ENCODE measurements at regions not wholly inside any gene's neighbourhood (a gene's known extent, or its start where the extent isn't known, plus 50 kb on each side); places are given as distances from the start of the nearest gene placed in this dataset.

GRCh38 chr5:163608621-163609020 is 103.2 kb downstream of the MAT2B start:
- Mint-ChIP-seq H3K4me1 (no peaks in the 10 kb centered on the region), H3K4me3 (no peak overlapping the region)
- ATAC-seq (replicated peaks), result no peak

DNA sequence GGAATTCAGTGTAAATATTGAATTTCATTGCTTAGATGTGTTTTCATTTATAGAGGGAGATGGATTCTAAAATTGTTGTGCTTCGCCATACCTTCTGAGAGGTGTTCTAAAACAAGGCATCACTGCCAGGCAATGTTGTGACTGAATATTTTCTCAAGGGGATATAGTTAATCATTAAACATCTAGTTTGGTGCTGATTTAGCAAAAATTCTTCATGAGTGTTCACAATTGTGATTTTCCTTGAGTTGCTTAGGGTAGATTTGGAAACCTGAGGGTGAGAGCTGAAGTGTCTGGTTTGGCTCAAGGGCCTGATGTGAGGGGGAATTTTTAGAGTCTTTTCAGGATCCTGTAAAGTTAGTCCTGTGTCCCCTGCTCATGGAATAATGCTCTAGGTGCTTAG is 104.5 kb downstream of the MAT2B start:
- Mint-ChIP-seq H3K36me3 (no peaks in the 10 kb centered on the region), H3K9me3 (no peaks in the 10 kb centered on the region), H3K4me1 (no peaks in the 10 kb centered on the region), H3K27ac (no peak overlapping the region), H3K27me3 (peaks cover 0 to 11% of the 10 kb centered on the region in 2 donors), H3K4me3 (no peak overlapping the region)
- DNase-seq (no peak), ATAC-seq (replicated peaks) (no peak)

More at GRCh38 chr5:163608621-163609020, 103.2 kb downstream of the MAT2B start:
- H3K36me3 Mint-ChIP-seq, result no peaks in the 10 kb centered on the region
- H3K27me3 Mint-ChIP-seq, result peaks cover 0 to 7% of the 10 kb centered on the region in 2 donors
- no peak for DNase-seq
- no peak overlapping the region for H3K27ac Mint-ChIP-seq
- no peaks in the 10 kb centered on the region for H3K9me3 Mint-ChIP-seq

- no peaks in the 10 kb centered on the region for H3K36me3 Mint-ChIP-seq
- no peak for ATAC-seq (replicated peaks)
Measured at GRCh38 chr5:163612358-163613149, 107.1 kb downstream of the MAT2B start.

GRCh38 chr5:163613150-163613442 is 107.7 kb downstream of the MAT2B start:
- peaks cover 0 to 4% of the 10 kb centered on the region in 2 donors for H3K27me3 Mint-ChIP-seq
- no peak for ATAC-seq (replicated peaks)

More at GRCh38 chr5:163612358-163613149, 107.1 kb downstream of the MAT2B start:
- H3K9me3 Mint-ChIP-seq, result no peaks in the 10 kb centered on the region
- peaks cover 0 to 4% of the 10 kb centered on the region in 2 donors for H3K27me3 Mint-ChIP-seq
- DNase-seq, result no peak
- no peaks in the 10 kb centered on the region for H3K4me1 Mint-ChIP-seq
- H3K27ac Mint-ChIP-seq, result no peak overlapping the region
- H3K4me3 Mint-ChIP-seq, result no peak overlapping the region

DNA sequence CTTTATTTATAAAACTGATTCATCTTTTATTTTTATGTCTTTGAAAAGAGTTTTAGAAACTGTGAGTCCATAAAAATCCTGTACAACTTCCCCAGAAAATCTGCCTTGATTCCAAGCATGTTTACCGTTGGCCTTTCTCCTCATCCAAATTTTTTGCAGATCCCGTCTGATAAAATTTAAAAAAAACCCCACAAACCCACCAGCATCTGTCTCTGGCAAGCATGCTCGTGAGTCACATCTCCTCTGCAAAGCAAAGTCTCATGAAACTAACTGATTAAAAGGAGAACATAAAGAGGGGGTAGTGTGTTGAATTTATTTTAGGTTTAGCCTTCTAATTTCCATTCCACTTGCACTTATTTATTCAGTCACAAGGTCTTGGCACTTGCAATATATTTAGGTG is 109.4 kb downstream of the MAT2B start:
- H3K4me3 Mint-ChIP-seq, result no peak overlapping the region
- no peaks in the 10 kb centered on the region for H3K36me3 Mint-ChIP-seq
- H3K27ac Mint-ChIP-seq, result no peak overlapping the region
- ATAC-seq (replicated peaks), result no peak
- H3K27me3 Mint-ChIP-seq, result peaks cover 0 to 4% of the 10 kb centered on the region in 2 donors
- H3K9me3 Mint-ChIP-seq, result no peaks in the 10 kb centered on the region
- no peak for DNase-seq
- H3K4me1 Mint-ChIP-seq, result no peaks in the 10 kb centered on the region

More at GRCh38 chr5:163613150-163613442, 107.7 kb downstream of the MAT2B start:
- no peaks in the 10 kb centered on the region for H3K9me3 Mint-ChIP-seq
- no peaks in the 10 kb centered on the region for H3K4me1 Mint-ChIP-seq
- H3K27ac Mint-ChIP-seq, result no peak overlapping the region
- no peaks in the 10 kb centered on the region for H3K36me3 Mint-ChIP-seq
- no peak for DNase-seq
- no peak overlapping the region for H3K4me3 Mint-ChIP-seq

DNA sequence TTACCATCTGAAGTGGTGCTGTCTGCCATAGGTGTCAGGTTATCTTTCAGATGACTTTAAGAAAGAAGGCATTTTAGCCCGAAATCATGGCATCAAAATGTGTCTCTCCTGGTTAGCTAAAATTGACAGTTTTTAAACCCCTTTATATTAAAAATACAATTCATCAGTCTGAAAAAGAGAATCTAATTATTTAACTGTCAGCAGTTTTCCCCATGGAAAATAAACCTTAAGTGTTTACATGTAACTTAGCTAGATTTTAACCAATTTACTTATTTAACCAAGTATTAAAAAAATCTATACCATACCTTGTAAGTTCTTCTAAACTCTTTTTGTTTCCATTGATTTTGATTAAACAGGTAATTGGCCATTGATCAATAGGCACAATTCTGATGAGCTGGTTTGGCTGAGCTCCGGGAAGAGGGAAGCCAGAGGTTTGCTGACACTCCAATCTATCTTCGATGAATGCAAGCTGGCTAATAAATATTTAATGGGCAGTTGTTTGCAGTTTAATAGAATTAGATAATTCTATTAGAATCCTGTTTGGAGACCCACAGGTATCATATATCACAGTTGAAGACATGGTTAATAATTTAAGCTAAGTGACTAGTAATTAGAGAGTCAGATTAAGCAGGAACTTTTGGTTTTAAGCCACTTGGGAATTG is 114.0 kb downstream of the MAT2B start:
- no peak for ATAC-seq (replicated peaks)
- H3K36me3 Mint-ChIP-seq, result no peaks in the 10 kb centered on the region
- no peak overlapping the region for H3K27ac Mint-ChIP-seq
- H3K9me3 Mint-ChIP-seq, result no peaks in the 10 kb centered on the region
- H3K4me1 Mint-ChIP-seq, result no peaks in the 10 kb centered on the region
- no peak for DNase-seq
- no peak overlapping the region for H3K4me3 Mint-ChIP-seq
- H3K27me3 Mint-ChIP-seq, result no peaks in the 10 kb centered on the region

DNA sequence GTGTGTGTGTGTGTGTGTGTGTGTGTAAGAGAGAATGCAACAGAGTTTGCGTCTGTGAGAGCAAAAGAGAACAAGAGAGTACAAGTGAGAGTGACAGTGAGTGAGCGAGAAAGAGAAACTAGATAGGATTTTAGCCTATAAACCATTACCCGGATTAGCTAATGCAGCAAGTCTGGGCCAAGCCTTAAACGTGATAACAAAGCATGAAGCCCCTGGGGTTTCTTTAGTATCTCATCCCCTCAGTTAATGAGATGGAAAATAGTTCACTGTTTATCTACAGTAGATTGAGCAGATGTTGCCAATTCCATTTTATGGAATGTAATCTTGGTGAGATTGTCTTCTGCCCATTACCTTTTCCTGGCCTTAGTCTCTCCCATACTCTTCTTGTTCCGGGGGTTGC is 114.5 kb downstream of the MAT2B start:
- H3K27ac Mint-ChIP-seq, result no peak overlapping the region
- no peaks in the 10 kb centered on the region for H3K36me3 Mint-ChIP-seq
- no peak for DNase-seq
- H3K4me3 Mint-ChIP-seq, result no peak overlapping the region
- no peaks in the 10 kb centered on the region for H3K4me1 Mint-ChIP-seq
- H3K27me3 Mint-ChIP-seq, result no peaks in the 10 kb centered on the region
- no peak for ATAC-seq (replicated peaks)
- H3K9me3 Mint-ChIP-seq, result no peaks in the 10 kb centered on the region

DNA sequence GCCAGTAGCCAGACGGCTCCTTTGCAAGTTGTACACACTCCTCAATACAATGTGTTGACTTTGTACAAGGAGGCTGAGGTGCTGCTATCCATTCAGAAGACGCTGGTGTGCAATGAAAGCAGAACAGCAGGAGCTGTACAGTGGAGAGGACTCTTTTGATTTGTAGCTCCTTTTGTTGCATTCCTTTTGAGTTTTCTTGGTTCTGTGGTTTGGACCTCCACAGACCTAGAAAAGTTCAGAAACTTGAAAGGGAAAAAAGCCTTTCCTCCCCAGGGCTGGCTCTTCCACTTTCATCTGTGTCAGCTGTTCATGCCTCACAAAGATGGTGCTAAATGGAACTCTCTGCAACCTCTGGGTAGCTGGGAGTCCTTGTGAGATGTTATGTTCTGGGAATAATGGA is 117.4 kb downstream of the MAT2B start:
- ATAC-seq (replicated peaks), result no peak
- no peaks in the 10 kb centered on the region for H3K9me3 Mint-ChIP-seq

GRCh38 chr5:163623524-163623923 is 118.1 kb downstream of the MAT2B start:
- ATAC-seq (replicated peaks) (no peak), DNase-seq (no peak)
- Mint-ChIP-seq H3K4me1 (no peaks in the 10 kb centered on the region), H3K4me3 (no peak overlapping the region), H3K27me3 (no peaks in the 10 kb centered on the region), H3K9me3 (no peaks in the 10 kb centered on the region), H3K27ac (no peak overlapping the region), H3K36me3 (no peaks in the 10 kb centered on the region)

More for the DNA sequence above, 117.4 kb downstream of the MAT2B start:
- Mint-ChIP-seq H3K4me1 (no peaks in the 10 kb centered on the region), H3K4me3 (no peak overlapping the region), H3K27me3 (no peaks in the 10 kb centered on the region), H3K27ac (no peak overlapping the region), H3K36me3 (no peaks in the 10 kb centered on the region)
- DNase-seq, result no peak

DNA sequence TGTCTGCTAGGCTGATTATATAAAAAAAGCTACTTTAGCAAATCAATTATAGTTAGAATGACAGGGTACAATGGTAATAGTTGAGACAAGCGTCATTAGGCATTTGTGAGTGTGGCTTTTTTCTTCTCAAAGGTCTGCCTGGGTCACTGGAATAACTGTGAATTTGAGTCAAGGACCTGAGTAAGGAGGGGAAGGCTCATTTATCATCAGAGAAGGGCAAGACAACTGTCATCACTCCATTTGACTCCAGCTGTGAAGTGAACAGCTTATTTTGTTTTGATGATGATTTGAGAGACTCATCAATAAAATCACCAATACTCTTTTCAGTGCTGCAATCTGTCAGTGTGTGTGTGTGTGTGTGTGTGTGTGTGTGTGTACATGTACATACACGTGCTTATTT is 118.6 kb downstream of the MAT2B start:
- Mint-ChIP-seq H3K27me3 (no peaks in the 10 kb centered on the region), H3K36me3 (no peaks in the 10 kb centered on the region), H3K27ac (no peak overlapping the region), H3K4me3 (no peak overlapping the region), H3K9me3 (no peaks in the 10 kb centered on the region), H3K4me1 (no peaks in the 10 kb centered on the region)
- ATAC-seq (replicated peaks), result no peak
- DNase-seq, result no peak

GRCh38 chr5:163624431-163624830 is 119.0 kb downstream of the MAT2B start:
- no peaks in the 10 kb centered on the region for H3K9me3 Mint-ChIP-seq
- H3K4me3 Mint-ChIP-seq, result no peak overlapping the region
- H3K27me3 Mint-ChIP-seq, result no peaks in the 10 kb centered on the region
- no peak overlapping the region for H3K27ac Mint-ChIP-seq
- no peaks in the 10 kb centered on the region for H3K4me1 Mint-ChIP-seq
- no peaks in the 10 kb centered on the region for H3K36me3 Mint-ChIP-seq
- no peak for ATAC-seq (replicated peaks)
- no peak for DNase-seq

- H3K4me3 Mint-ChIP-seq, result no peak overlapping the region
- DNase-seq, result no peak
- H3K27me3 Mint-ChIP-seq, result no peaks in the 10 kb centered on the region
- H3K27ac Mint-ChIP-seq, result no peak overlapping the region
- no peaks in the 10 kb centered on the region for H3K9me3 Mint-ChIP-seq
- no peaks in the 10 kb centered on the region for H3K36me3 Mint-ChIP-seq
- ATAC-seq (replicated peaks), result no peak
- H3K4me1 Mint-ChIP-seq, result no peaks in the 10 kb centered on the region
Measured at GRCh38 chr5:163626904-163627434, 121.5 kb downstream of the MAT2B start.

DNA sequence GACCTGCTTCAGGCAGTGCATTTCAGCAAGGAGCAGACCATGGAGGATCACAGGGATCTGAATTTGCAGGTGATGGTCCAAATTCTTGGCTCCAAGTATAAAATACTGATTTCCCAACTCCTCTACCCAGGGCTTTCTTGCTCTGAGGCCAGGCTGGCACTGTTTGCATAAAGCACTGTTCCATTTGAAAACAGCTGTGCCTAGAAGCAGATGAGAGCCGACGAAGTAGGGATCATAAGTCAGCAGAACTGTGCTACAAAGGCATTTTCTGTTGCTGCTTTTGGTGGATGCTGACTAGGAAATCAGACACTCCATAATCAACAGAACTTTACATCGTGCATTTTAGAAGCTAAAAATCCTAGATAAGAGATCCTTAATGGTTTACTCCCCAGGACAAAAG is 126.4 kb downstream of the MAT2B start:
- no peak for ATAC-seq (replicated peaks)
- Mint-ChIP-seq H3K4me1 (no peaks in the 10 kb centered on the region), H3K36me3 (no peaks in the 10 kb centered on the region), H3K27me3 (no peaks in the 10 kb centered on the region), H3K4me3 (no peak overlapping the region), H3K9me3 (no peaks in the 10 kb centered on the region), H3K27ac (no peak overlapping the region)
- DNase-seq, result no peak

GRCh38 chr5:163633926-163634460 is 128.6 kb downstream of the MAT2B start:
- H3K9me3 Mint-ChIP-seq, result peaks cover 2 to 4% of the 10 kb centered on the region in 2 donors
- no peak overlapping the region for H3K27ac Mint-ChIP-seq
- ATAC-seq (replicated peaks) (no peak), DNase-seq (no peak)
- H3K27me3 Mint-ChIP-seq, result peaks cover 0 to 4% of the 10 kb centered on the region in 2 donors
- no peaks in the 10 kb centered on the region for H3K4me1 Mint-ChIP-seq
- no peak overlapping the region for H3K4me3 Mint-ChIP-seq
- no peaks in the 10 kb centered on the region for H3K36me3 Mint-ChIP-seq

DNA sequence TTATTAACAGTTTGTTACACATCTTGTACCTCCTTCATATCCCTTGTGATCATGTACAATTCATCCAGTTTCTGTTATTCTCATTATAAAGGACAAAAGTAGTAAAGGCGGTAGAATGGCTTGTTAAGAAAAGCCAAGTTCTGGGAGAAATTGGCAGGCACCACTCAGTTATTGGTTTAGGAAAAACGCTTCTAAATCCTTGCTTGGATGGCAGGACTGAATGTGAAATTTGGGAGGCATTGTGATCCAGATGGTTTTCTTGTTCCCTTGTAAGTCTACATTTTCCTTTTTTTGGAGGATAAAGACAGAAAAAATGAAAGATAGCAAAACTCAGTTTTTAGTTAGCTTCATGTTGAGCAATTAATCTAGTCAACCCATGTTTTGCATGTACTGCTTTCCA is 130.2 kb downstream of the MAT2B start:
- ATAC-seq (replicated peaks) (no peak), DNase-seq (no peak)
- Mint-ChIP-seq H3K9me3 (peaks cover 2 to 4% of the 10 kb centered on the region in 2 donors), H3K4me1 (no peaks in the 10 kb centered on the region), H3K27me3 (peaks cover 0 to 4% of the 10 kb centered on the region in 2 donors), H3K4me3 (no peak overlapping the region), H3K36me3 (no peaks in the 10 kb centered on the region), H3K27ac (no peak overlapping the region)

Measured in stimulated activated naive B cell treated with anti-CD40 and anti-IgM and Interleukin-4, amounts not matched to agents 10 μg/mL and 1 μg/mL and 100 μg/mL, for 72 hours (primary cell).